Lung (tissue), 11 donors: ENCODE measurements at regions not wholly inside any gene's neighbourhood (a gene's known extent, or its start where the extent isn't known, plus 50 kb on each side); places are given as distances from the start of the nearest gene placed in this dataset.

Source experiments
- ATAC-seq: fragments of 200-7000 bp; cut with Tn5 transposase; one replicate; pipeline ENCODE4 v1.9.1; 2020; ENCODE audit warnings: moderate number of reproducible peaks; ENCODE audit not compliant: insufficient read depth, low FRiP score
- DNase-seq, 3 donors: peaks; one replicate each; pipeline ENCODE4 v3.0.0-alpha.2; 2013 to 2017
- H3K27ac ChIP-seq, 2 donors: one replicate each; pipeline ENCODE4 v1.5.1; 2013; ENCODE audit warnings: mild to moderate bottlenecking in 2 of 2, moderate library complexity in 2 of 2, control low read depth in 1 of 2, inconsistent platforms in 1 of 2, low read depth in 1 of 2, low read length in 1 of 2
- H3K27me3 ChIP-seq, 3 donors: one replicate each; pipeline ENCODE4 v1.5.1; 2013; ENCODE audit warnings: low read length in 2 of 3; ENCODE audit not compliant: control insufficient read depth in 3 of 3, insufficient read depth in 3 of 3
- H3K36me3 ChIP-seq, 4 donors: one replicate each; pipeline ENCODE4 v1.5.1; 2013; ENCODE audit warnings: low read length in 4 of 4, mild to moderate bottlenecking in 1 of 4, moderate library complexity in 1 of 4; ENCODE audit not compliant: control insufficient read depth in 4 of 4, insufficient read depth in 4 of 4
- H3K4me1 ChIP-seq, 5 donors: one replicate each; pipeline ENCODE4 v1.5.1; 2013; ENCODE audit warnings: low read length in 5 of 5, mild to moderate bottlenecking in 2 of 5, moderate library complexity in 1 of 5; ENCODE audit not compliant: control insufficient read depth in 5 of 5, insufficient read depth in 5 of 5
- H3K4me3 ChIP-seq: one replicate; pipeline ENCODE4 v1.5.1; 2013; ENCODE audit warnings: mild to moderate bottlenecking, control low read depth, moderate library complexity
- H3K9ac ChIP-seq, 2 donors: one replicate each; pipeline ENCODE4 v1.5.1; 2013; ENCODE audit warnings: low read length in 2 of 2, control low read depth in 1 of 2; ENCODE audit not compliant: insufficient read depth in 1 of 2
- H3K9me3 ChIP-seq, 4 donors: one replicate each; pipeline ENCODE4 v1.5.1; 2013; ENCODE audit warnings: low read length in 3 of 4, mild to moderate bottlenecking in 1 of 4, moderate library complexity in 1 of 4; ENCODE audit not compliant: control insufficient read depth in 4 of 4, insufficient read depth in 3 of 4
- CTCF ChIP-seq: IDR thresholded peaks from 2 replicates; pipeline ENCODE4 v1.5.1; 2012; ENCODE audit warnings: mild to moderate bottlenecking; ENCODE audit errors: control extremely low read depth, extremely low read depth
- WGBS, 2 donors: extraction: QIAGEN DNeasy Blood & Tissue Kit; methylation state at CpG; one replicate each; pipeline ENCODE4 v1.1.7; 2013; 5-methylcytosine and 5-hydroxymethylcytosine counted together
- donor health status: control.
- donor health status: control.
- donor health status: Bipolar disorder and iron deficiency.
- donor health status: healthy.
- donor health status: DM: yes; HTN: yes; CAD: no.

GRCh38 chr3:1752205-1752604 is 346.5 kb upstream of the CNTN4 start:
- DNase-seq: no peak
- H3K9ac ChIP-seq: no peak overlapping the region
- no peak for TF ChIP-seq CTCF
- no peaks in the 10 kb centered on the region for H3K36me3 ChIP-seq
- no peaks in the 10 kb centered on the region for H3K27me3 ChIP-seq
- no peak overlapping the region for H3K27ac ChIP-seq
- ATAC-seq: no peak
- no peak overlapping the region for H3K4me3 ChIP-seq
- H3K4me1 ChIP-seq: no peaks in the 10 kb centered on the region
- peaks cover 0 to 8% (median 0%) of the 10 kb centered on the region in 4 donors for H3K9me3 ChIP-seq
- WGBS, 2 donors: 67 to 83% methylated on average over 6 of the region's 6 CpGs

GRCh38 chr3:1766384-1766783 is 332.3 kb upstream of the CNTN4 start:
- DNase-seq: no peak
- WGBS, 2 donors: 51 to 72% methylated on average over 3 of the region's 3 CpGs
- Histone ChIP-seq H3K4me3 (no peak overlapping the region), H3K27ac (no peak overlapping the region), H3K4me1 (no peaks in the 10 kb centered on the region), H3K27me3 (no peaks in the 10 kb centered on the region), H3K9ac (no peak overlapping the region), H3K9me3 (no peaks in the 10 kb centered on the region), H3K36me3 (no peaks in the 10 kb centered on the region)
- ATAC-seq: no peak
- TF ChIP-seq CTCF: no peak

- H3K9ac ChIP-seq: no peak overlapping the region
- ATAC-seq: no peak
These were observed 325.0 kb upstream of the CNTN4 start for GRCh38 chr3:1773679-1774078.

More at GRCh38 chr3:1773679-1774078, 325.0 kb upstream of the CNTN4 start:
- H3K27me3 ChIP-seq: no peaks in the 10 kb centered on the region
- H3K36me3 ChIP-seq: no peaks in the 10 kb centered on the region
- H3K27ac ChIP-seq: no peak overlapping the region
- no peak for TF ChIP-seq CTCF
- H3K4me1 ChIP-seq: no peaks in the 10 kb centered on the region
- H3K9me3 ChIP-seq: peaks cover 0 to 3% (median 0%) of the 10 kb centered on the region in 4 donors
- DNase-seq: no peak
- WGBS, 2 donors: 61 to 78% methylated on average over 1 of the region's 1 CpG
- H3K4me3 ChIP-seq: no peak overlapping the region
